Urinary bladder (tissue), 3 donors: ENCODE measurements at regions not wholly inside any gene's neighbourhood (a gene's known extent, or its start where the extent isn't known, plus 50 kb on each side); places are given as distances from the start of the nearest gene placed in this dataset.

Experiments used
- DNase-seq: peaks from one replicate; pipeline ENCODE4 v3.0.0-alpha.2; 2015; ENCODE audit errors: extremely low spot score
- H3K27ac ChIP-seq: one replicate; pipeline ENCODE4 v1.5.1; 2013; ENCODE audit warnings: low read depth, mild to moderate bottlenecking, moderate library complexity
- H3K36me3 ChIP-seq: one replicate; pipeline ENCODE4 v1.6.1; 2013; ENCODE audit warnings: mild to moderate bottlenecking, moderate library complexity; ENCODE audit not compliant: insufficient read depth
- H3K4me1 ChIP-seq: one replicate; pipeline ENCODE4 v1.6.1; 2013; ENCODE audit warnings: mild to moderate bottlenecking, moderate library complexity; ENCODE audit not compliant: insufficient read depth
- H3K4me3 ChIP-seq: one replicate; pipeline ENCODE4 v1.5.1; 2013; ENCODE audit warnings: low read depth, low read length
- WGBS: extraction: QIAGEN DNeasy Blood & Tissue Kit; methylation state at CpG from one replicate; pipeline ENCODE4 v1.1.7; 2013; 5-methylcytosine and 5-hydroxymethylcytosine counted together
- donor health status: healthy with polysubstance abuse.
- donor health status: healthy.

DNA sequence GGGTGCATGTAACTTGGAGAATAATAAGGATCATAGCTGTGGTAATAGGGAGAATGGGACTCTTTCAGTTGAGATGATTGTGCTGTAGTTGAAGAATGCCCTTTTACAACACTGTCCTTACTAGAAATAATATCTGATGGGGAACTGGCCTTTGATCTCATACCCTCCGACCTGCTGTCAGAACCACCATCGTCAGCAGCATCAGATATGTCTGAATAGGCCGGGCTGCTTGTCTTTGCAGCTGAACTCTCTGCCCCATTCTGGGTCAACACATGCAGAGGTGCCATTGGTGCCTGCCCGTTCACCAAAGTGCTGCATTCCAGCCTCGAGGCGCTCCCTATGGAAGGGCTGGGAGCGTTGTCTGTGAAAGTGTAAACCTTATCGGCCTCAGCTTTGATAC lies 99.1 kb downstream of the ZNF608 start:
- WGBS, result 94% methylated on average over 8 of the region's 8 CpGs
- Histone ChIP-seq H3K4me1 (peaks cover 1% of the 10 kb centered on the region), H3K36me3 (no peaks in the 10 kb centered on the region), H3K27ac (no peak overlapping the region), H3K4me3 (no peak overlapping the region)
- DNase-seq, result no peak

DNA sequence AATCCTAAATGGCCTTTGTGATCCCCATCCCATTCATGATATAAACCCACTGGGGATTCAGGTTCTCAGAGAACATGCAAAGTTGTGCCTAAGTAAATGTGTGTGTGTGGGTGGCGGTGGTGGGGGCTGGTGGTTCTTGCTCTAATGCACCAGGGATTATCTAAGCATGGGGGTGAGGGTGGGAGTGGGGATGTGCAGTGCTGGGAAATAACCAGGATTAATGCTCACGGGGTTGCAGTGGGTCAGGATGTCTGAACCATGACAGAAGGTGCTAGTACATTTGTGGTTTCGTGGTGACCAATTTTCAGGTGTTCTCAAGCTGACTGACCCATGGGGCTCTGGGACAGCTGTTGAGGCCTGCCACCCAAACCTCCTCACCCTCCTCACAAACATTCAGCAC lies 101.0 kb downstream of the ZNF608 start:
- no peaks in the 10 kb centered on the region for H3K4me1 ChIP-seq
- no peak overlapping the region for H3K27ac ChIP-seq
- DNase-seq, result no peak
- no peaks in the 10 kb centered on the region for H3K36me3 ChIP-seq
- no peak overlapping the region for H3K4me3 ChIP-seq
- 94% methylated on average over 3 of the region's 3 CpGs for WGBS

DNA sequence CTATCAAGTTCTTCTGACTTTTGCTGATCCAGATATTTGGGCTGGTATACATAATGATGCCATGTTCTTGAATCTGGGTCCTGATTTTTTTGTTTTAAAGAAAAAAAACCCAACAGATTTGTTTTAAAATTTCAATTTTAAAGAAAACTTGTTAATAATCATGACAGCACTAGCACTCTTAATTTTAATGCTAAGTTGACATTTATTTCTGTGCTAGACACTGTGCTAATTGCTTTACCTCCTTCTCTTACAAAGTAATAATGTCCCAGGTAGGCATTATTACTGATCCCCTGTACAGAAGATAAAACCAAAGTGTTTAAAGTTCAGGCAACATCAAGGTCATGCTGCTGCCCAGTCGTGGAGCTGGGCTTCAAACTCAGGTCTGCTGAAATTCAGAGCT lies 101.9 kb downstream of the ZNF608 start:
- no peak for DNase-seq
- H3K36me3 ChIP-seq, result no peaks in the 10 kb centered on the region
- 87% methylated on average over 1 of the region's 1 CpG for WGBS
- no peaks in the 10 kb centered on the region for H3K4me1 ChIP-seq
- no peak overlapping the region for H3K4me3 ChIP-seq
- H3K27ac ChIP-seq, result no peak overlapping the region

DNA sequence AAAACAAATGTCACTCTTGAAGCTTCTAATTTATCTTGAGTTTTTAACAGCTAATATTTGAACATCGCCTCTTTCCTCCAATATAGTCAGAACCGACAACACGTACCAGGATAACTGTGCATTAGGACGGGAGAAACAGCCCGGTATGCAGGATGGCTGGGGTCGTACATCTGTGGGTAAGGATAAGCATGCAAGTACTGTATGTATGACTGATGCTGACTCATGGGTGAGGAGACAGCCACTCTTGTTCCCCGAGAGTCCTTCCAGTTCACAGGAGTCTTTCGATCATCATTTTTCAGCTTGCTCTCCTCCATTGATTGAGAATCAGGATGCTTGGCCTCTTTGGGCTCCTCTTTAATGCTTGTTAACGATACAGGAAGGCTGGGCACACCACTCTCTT lies 102.3 kb downstream of the ZNF608 start:
- 95% methylated on average over 9 of the region's 9 CpGs for WGBS
- H3K36me3 ChIP-seq, result no peaks in the 10 kb centered on the region

DNA sequence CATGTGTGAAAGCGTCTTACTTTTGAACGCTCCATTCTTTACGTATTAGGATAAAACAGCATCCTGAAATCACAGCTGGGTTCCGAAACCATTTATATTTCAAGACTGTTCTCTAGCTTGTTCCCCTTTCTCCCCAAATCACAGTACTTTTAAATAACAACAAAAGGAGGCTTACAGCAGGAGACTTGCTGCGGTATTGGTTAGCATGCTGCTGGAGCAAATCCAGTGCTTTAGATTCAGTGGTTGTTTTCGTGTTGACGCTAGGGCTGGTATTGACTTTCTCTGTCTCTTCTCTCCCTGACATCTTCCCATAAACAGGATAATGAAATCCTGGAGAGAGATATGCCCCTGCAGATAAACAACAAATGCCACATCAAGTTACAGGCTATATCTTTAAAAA lies 103.1 kb downstream of the ZNF608 start:
- DNase-seq, result no peak

More for the DNA sequence above, 102.3 kb downstream of the ZNF608 start:
- no peak for DNase-seq
- Histone ChIP-seq H3K27ac (no peak overlapping the region), H3K4me1 (no peaks in the 10 kb centered on the region), H3K4me3 (no peak overlapping the region)

DNA sequence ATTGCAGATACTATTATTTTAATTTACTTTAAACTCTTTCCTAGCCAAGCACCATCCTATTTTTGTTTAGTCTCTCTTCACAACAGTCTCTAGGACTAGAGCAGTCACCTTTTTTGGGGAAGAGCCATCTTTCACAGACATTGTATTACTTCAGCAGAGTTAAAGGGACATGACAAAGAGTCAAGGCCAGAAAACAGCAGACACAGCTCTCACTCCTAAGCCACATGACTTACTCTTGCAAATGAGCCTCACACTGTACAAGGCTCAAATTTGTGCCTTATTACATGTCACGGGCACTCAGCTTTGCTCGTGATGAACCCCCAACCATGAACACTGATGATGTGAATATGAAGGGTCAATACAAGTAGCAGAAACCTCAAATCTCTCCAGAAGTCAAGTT lies 104.3 kb downstream of the ZNF608 start:
- Histone ChIP-seq H3K27ac (no peak overlapping the region), H3K4me1 (no peaks in the 10 kb centered on the region), H3K4me3 (no peak overlapping the region), H3K36me3 (no peaks in the 10 kb centered on the region)
- DNase-seq, result no peak
- WGBS, result 95% methylated on average over 2 of the region's 2 CpGs

More for the DNA sequence above, 103.1 kb downstream of the ZNF608 start:
- Histone ChIP-seq H3K4me1 (no peaks in the 10 kb centered on the region), H3K4me3 (no peak overlapping the region), H3K27ac (no peak overlapping the region), H3K36me3 (no peaks in the 10 kb centered on the region)
- 95% methylated on average over 7 of the region's 7 CpGs for WGBS

DNA sequence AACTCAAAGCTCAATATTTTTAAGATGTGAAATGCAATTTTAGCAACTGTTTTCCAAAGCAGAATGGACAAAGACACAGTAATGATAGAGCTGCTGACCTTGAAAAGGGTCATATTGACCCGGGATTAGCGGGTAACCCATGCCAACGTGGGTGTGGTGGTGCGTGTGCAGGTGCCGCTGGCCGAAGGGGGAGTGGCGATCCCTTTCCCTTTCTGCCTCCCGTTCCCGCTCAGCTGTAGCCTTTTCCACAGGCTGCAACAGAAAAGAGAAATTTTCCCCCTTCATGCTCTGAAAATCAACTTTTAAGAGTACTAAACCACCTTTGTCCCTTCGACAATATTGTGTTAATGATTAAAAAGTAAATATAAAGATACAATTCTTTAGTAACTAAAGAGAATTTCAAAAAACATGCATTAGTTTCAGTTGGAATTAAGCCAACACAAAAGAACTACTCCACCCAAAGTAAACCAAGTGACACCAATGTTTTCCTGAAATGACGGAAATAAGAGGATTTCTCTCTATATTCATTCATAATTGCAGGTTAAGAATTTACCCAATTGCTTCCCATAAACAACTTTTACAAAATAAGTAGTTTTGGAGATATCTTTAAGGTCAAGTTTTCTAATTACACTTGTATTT lies 105.2 kb downstream of the ZNF608 start:
- no peak for DNase-seq

DNA sequence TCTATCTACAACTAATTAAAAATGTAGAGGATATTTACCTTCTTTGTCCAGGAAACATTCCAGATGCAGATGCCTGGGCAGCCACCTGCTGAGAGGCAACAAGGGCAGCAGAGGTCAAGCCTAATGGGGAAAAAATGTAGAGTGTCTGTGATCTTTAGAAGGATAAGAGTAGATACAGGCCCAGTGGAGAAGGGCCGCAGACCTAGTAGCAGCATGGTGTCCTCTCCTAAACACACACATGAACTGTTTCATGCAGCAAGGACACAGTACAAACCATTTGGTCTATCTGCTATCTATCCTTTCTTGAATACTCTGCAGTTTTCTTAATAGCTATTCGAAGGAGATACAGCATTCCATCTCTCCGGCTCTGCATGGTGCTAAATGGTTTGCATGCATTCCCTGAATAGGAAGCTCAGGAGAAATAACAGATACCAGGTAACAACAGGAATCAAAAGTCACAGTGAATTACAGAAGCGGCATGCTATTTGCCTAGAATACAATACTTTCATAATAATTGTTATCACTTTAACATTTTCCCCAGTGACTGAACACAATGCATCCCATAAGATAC lies 107.3 kb downstream of the ZNF608 start:
- H3K4me1 ChIP-seq, result no peaks in the 10 kb centered on the region
- no peak for DNase-seq
- H3K4me3 ChIP-seq, result no peak overlapping the region
- H3K36me3 ChIP-seq, result no peaks in the 10 kb centered on the region
- 84% methylated on average over 4 of the region's 4 CpGs for WGBS
- no peak overlapping the region for H3K27ac ChIP-seq

More for the DNA sequence above, 105.2 kb downstream of the ZNF608 start:
- Histone ChIP-seq H3K4me1 (no peaks in the 10 kb centered on the region), H3K4me3 (no peak overlapping the region), H3K27ac (no peak overlapping the region), H3K36me3 (no peaks in the 10 kb centered on the region)
- WGBS, result 90% methylated on average over 11 of the region's 11 CpGs

DNA sequence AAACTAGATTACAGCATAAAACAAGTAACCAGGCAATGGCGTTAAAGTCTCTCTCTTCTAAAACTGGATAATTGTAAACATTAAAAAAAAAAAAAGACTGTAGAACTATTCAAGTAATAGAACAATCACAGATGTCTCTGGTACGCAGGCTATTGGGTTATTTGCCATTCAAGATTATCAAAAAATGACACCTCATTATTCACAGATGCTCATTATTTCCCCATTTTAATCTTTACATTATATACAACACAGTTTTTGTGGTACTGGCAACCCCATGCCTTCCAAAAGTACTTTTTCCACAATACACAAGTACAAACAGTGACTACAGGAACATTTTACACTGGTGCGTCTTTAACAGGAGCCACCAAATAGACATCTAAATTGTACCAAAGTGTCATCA lies 109.4 kb downstream of the ZNF608 start:
- Histone ChIP-seq H3K4me1 (no peaks in the 10 kb centered on the region), H3K36me3 (no peaks in the 10 kb centered on the region), H3K27ac (no peak overlapping the region), H3K4me3 (no peak overlapping the region)
- no peak for DNase-seq
- WGBS, result 96% methylated on average over 3 of the region's 3 CpGs

DNA sequence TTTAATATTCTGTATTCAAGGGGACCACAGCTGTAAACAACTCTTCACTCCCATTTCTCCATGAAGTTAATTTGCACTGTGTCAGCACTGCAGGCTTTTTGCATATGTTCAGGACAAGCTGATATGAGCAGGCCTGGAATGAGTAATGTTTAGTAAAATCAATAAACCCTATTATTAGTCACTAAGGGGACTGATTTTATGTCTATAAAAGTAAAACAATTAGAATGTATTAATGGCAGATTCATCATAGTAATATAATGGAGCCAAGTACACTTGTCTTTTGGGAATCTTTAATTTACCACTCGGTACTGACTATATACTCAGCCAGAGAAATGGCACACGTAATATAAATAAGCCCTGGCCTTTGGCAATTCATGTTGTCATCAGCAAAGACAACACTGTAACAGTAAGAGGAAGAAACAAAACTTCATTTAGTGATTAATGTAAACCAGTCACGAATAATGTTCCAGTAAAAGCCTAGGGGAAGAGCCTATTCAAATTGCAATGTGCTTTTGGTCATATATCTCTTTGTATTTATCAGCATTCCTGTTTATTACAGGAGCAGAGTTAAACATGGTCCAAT lies 111.6 kb downstream of the ZNF608 start:
- Histone ChIP-seq H3K4me1 (no peaks in the 10 kb centered on the region), H3K27ac (no peak overlapping the region), H3K36me3 (no peaks in the 10 kb centered on the region), H3K4me3 (no peak overlapping the region)
- 55% methylated on average over 3 of the region's 3 CpGs for WGBS
- no peak for DNase-seq

DNA sequence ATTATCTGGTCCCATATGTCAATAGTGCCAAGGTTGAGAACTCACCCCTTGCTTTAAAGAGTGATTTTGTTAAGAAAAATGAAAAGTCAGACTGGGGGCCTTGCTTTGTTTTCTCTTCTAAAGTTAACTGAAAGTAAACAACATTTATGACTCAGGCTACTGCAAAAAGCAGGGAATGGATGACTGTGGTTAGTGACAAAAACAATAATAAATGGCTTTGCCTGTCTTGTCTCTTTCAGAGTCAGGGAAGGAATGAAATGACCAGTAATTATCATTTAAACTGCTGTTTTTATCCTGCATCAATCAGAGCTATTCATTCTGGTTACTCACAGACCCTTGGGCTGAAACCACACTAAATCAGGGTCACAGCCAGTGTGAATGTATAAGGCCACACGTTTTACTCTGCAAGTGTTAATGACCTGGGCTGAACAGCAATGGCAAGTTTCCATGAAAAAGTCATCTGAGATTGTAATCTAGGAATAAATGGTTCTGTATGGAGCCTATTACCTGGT lies 112.2 kb downstream of the ZNF608 start:
- DNase-seq, result no peak
- 49% methylated on average over 1 of the region's 1 CpG for WGBS
- Histone ChIP-seq H3K27ac (no peak overlapping the region), H3K4me1 (no peaks in the 10 kb centered on the region), H3K4me3 (no peak overlapping the region), H3K36me3 (no peaks in the 10 kb centered on the region)

DNA sequence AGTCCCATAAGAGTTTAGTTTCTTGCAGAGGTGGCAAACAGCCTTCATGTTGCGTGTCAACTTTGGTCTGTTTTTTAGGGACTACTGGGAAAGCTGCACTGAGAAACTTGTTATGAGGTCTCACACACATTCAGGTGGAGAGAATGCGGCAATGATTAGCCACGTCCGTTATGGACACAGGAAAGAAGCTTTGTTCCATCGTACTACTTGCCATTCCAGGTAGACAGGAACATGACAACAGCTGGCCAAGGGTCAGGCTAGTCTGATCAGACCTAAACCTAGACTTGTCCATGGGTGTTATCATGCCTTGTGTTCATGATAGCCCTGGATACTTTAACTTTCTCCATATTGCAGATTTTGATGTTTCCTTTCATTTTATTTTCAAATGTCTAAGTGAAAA lies 113.2 kb downstream of the ZNF608 start:
- Histone ChIP-seq H3K4me1 (no peaks in the 10 kb centered on the region), H3K4me3 (no peak overlapping the region), H3K36me3 (no peaks in the 10 kb centered on the region), H3K27ac (no peak overlapping the region)
- WGBS, result 93% methylated on average over 5 of the region's 5 CpGs
- DNase-seq, result no peak

DNA sequence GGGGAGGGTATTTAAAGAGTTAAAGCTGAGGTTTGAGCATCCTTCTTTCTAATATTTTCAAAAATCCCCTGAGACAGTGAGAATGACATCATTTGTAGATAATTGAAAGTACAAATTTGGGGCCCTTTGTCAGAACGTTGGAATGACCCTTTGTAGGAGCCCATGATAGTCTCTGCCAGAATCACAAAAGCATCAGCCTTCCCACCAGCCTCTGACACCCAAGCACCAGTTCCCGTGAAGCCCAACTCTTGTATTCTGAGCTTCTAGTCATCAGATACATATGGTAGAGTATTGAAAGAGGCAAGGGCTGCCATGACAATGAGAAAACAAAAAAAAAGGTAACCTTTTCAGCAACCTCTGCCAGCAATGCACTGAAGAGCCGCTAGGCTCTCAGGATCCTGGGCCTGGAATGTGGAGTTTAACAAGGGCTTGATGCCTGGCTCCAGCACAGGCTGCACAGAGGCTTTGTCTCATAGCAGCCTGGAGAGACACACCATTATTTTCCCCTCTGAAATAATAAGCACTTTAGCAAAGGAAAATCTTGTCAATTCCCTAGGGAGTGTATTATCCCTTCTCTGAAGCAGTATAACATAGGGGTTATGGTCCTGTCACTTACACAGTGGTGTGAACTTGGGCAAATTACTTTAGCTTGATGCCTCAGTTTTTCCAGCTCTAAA lies 114.4 kb downstream of the ZNF608 start:
- H3K27ac ChIP-seq, result no peak overlapping the region
- DNase-seq, result no peak
- 66% methylated on average over 3 of the region's 3 CpGs for WGBS

More for the DNA sequence above, 114.4 kb downstream of the ZNF608 start:
- Histone ChIP-seq H3K4me3 (no peak overlapping the region), H3K36me3 (no peaks in the 10 kb centered on the region), H3K4me1 (no peaks in the 10 kb centered on the region)
